HL-60 (cell line): ENCODE measurements at regions not wholly inside any gene's neighbourhood (a gene's known extent, or its start where the extent isn't known, plus 50 kb on each side); places are given as distances from the start of the nearest gene placed in this dataset.
"Not testable (repeated sequence)": the region's sequence is repeated elsewhere in the genome, so short reads cannot be mapped to it uniquely, and the experiment has no call there.

ENCODE experiments used
- DNase-seq, 2 experiments: peaks; one replicate each; pipeline ENCODE4 v3.0.0-alpha.2; 2010 to 2020; ENCODE audit warnings: low read depth in 1 of 2, low spot score in 1 of 2
- H3K27ac ChIP-seq: fragments of 250-450 bp; sonication (Bioruptor Pico); replicated peaks from 2 replicates; pipeline ENCODE4 v1.5.1; 2020; ENCODE audit warnings: mild to moderate bottlenecking, moderate library complexity
- H3K27me3 ChIP-seq: fragments of 250-450 bp; sonication (Bioruptor Pico); 2 replicates; pipeline ENCODE4 v1.5.1; 2021; ENCODE audit warnings: mild to moderate bottlenecking, moderate library complexity; ENCODE audit not compliant: insufficient read depth, poor library complexity, severe bottlenecking
- H3K4me3 ChIP-seq: replicated peaks from 2 replicates; pipeline ENCODE4 v1.5.1; 2011; ENCODE audit warnings: mild to moderate bottlenecking, control low read depth, low read length; ENCODE audit not compliant: insufficient read depth
- GABPA ChIP-seq: IDR thresholded peaks from 2 replicates; pipeline ENCODE4 v1.6.1; 2012; ENCODE audit warnings: low read depth
- POLR2AphosphoS5 ChIP-seq: IDR thresholded peaks from 2 replicates; pipeline ENCODE4 v1.6.1; 2012; ENCODE audit warnings: low read depth
- SPI1 ChIP-seq: IDR thresholded peaks from 2 replicates; pipeline ENCODE4 v1.6.1; 2012; ENCODE audit warnings: low read depth, mild to moderate bottlenecking, borderline replicate concordance
- TF ChIP-seq, protein P1 (sequence below): IDR thresholded peaks from 2 replicates; pipeline ENCODE4 v1.6.1; 2012; ENCODE audit warnings: low read depth; ENCODE audit not compliant: insufficient replicate concordance
- TF ChIP-seq, protein P2 (sequence below): IDR thresholded peaks from one replicate; pipeline ENCODE4 v1.5.1; 2011; ENCODE audit warnings: low read length, control low read depth, inconsistent platforms; ENCODE audit not compliant: insufficient read depth

DNA sequence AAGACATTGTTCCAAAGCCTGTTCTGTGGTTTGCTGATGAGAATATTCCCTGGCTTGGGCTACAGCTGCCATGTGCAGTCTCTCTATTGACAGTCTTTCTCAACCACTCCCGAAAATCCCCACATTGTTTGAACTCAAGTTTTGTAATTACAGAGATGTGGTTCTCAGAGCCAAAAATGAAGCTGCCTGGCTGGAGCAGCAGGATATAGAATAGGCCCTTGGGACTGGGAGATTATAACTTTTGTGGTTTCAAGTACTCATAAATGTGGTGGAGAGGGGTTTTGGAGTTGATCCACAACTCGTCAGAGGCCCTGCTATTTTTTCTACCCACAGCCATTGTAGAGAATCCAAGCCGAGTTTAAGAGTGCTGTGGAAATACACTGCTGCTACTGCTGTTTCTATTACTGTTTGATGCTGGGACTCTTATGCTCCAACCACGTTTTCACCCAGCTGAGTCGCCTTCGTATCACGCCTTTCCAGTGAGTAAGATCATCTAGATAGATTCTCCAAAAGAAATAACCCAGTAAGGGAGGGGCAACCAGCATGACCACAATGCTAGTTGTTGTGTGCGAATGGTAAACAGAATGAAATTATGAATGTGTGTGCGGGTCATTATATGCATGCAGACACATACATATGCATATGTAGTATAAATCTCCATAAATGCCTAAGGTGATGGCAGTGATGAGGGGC is 57.1 kb upstream of the ATXN3L start:
- no peak overlapping the region for H3K4me3 ChIP-seq
- H3K27me3 ChIP-seq = no peaks in the 10 kb centered on the region
- H3K27ac ChIP-seq = no peak overlapping the region
- TF ChIP-seq SPI1 (no peak), GABPA (no peak), POLR2AphosphoS5 (no peak)
- TF ChIP-seq, protein P1, sequence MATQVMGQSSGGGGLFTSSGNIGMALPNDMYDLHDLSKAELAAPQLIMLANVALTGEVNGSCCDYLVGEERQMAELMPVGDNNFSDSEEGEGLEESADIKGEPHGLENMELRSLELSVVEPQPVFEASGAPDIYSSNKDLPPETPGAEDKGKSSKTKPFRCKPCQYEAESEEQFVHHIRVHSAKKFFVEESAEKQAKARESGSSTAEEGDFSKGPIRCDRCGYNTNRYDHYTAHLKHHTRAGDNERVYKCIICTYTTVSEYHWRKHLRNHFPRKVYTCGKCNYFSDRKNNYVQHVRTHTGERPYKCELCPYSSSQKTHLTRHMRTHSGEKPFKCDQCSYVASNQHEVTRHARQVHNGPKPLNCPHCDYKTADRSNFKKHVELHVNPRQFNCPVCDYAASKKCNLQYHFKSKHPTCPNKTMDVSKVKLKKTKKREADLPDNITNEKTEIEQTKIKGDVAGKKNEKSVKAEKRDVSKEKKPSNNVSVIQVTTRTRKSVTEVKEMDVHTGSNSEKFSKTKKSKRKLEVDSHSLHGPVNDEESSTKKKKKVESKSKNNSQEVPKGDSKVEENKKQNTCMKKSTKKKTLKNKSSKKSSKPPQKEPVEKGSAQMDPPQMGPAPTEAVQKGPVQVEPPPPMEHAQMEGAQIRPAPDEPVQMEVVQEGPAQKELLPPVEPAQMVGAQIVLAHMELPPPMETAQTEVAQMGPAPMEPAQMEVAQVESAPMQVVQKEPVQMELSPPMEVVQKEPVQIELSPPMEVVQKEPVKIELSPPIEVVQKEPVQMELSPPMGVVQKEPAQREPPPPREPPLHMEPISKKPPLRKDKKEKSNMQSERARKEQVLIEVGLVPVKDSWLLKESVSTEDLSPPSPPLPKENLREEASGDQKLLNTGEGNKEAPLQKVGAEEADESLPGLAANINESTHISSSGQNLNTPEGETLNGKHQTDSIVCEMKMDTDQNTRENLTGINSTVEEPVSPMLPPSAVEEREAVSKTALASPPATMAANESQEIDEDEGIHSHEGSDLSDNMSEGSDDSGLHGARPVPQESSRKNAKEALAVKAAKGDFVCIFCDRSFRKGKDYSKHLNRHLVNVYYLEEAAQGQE = no peak
- TF ChIP-seq, protein P2, sequence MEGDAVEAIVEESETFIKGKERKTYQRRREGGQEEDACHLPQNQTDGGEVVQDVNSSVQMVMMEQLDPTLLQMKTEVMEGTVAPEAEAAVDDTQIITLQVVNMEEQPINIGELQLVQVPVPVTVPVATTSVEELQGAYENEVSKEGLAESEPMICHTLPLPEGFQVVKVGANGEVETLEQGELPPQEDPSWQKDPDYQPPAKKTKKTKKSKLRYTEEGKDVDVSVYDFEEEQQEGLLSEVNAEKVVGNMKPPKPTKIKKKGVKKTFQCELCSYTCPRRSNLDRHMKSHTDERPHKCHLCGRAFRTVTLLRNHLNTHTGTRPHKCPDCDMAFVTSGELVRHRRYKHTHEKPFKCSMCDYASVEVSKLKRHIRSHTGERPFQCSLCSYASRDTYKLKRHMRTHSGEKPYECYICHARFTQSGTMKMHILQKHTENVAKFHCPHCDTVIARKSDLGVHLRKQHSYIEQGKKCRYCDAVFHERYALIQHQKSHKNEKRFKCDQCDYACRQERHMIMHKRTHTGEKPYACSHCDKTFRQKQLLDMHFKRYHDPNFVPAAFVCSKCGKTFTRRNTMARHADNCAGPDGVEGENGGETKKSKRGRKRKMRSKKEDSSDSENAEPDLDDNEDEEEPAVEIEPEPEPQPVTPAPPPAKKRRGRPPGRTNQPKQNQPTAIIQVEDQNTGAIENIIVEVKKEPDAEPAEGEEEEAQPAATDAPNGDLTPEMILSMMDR = no peak
- DNase-seq = no peak

DNA sequence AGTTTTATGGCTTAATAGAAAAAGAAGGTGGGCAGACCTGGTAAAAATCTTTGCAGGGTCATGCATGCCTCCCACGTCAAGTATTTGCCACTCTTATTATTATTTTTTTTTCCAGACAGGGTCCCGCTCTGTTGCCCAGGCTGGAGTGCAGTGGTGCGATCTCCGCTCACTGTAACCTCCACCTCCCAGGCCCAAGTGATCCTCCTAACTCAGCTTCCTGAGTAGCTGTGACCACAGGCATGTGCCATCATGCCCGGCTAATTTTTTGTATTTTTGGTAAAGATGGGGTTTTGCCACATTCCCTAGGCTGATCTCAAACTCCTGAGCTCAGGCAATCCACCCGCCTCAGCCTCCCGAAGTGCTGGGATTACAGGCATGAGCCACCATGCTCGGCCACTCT is 55.7 kb upstream of the ATXN3L start:
- not testable (repeated sequence) for DNase-seq, H3K27me3 ChIP-seq, H3K4me3 ChIP-seq, H3K27ac ChIP-seq

DNA sequence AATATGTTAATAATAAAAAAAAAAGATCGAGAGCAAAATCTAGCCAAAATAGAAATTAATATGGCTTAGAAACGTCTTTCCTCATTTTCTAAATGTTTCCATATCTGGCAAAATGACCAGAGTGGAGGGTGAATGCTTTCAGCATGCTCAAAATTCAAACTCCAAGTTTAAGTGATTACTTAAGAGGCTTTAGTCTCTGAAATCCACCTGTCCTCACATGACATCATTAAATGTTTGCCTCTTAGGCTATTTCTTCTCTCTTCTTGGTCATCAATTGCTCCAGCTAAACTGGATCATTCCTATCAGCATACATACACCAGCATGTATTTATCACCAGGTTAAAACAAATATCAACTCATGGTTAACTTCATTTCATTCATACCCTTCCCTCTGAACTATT is 54.5 kb upstream of the ATXN3L start:
- TF ChIP-seq POLR2AphosphoS5 (no peak), GABPA (no peak), SPI1 (no peak)
- TF ChIP-seq, protein P1 = no peak
- TF ChIP-seq, protein P2 = no peak
- Histone ChIP-seq H3K4me3 (no peak overlapping the region), H3K27me3 (peaks cover 2% of the 10 kb centered on the region), H3K27ac (no peak overlapping the region)
- no peak for DNase-seq

DNA sequence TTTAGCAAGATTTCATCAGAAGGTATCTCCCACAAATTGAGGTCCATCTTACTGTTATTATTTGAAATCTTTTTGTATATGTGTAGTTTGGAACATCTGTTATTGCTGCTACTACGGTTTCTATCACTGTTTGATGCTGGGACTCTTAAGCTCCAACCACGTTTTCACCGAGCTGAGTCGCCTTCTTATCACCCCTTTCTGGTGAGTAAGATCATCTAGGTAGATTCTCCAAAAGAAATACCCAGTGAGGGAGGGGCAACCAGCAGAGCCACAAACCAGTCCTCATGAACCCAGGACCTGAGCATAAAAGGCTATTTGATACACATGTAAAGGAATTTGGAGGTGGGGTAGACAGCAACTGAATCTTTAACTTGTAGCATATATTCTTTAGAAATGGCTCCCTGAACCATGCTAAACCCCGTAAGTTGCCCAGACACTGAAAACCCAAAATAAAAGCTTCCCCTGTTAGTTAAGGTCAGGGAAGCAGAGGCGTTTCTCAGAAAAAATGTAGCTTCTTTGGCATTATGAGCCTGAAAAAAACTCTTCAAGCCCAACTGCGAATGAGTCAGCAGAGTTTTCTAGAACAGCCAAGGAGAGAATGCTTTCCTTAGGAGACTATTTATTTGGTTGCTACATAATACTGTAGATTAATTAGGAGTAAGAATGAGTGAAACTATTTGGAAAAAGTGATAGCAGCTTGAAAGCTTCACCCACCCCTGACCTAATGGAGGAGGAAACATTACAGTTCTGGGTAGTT is 53.8 kb upstream of the ATXN3L start:
- TF ChIP-seq, protein P1 = no peak
- TF ChIP-seq GABPA (no peak), SPI1 (no peak), POLR2AphosphoS5 (no peak)
- TF ChIP-seq, protein P2 = no peak
- H3K4me3 ChIP-seq = no peak overlapping the region
- H3K27me3 ChIP-seq = peaks cover 2% of the 10 kb centered on the region
- no peak for DNase-seq
- H3K27ac ChIP-seq = no peak overlapping the region
